ENCODE measurements at regions not wholly inside any gene's neighbourhood (a gene's known extent, or its start where the extent isn't known, plus 50 kb on each side); places are given as distances from the start of the nearest gene placed in this dataset.

- no peak overlapping the region for H3K27ac ChIP-seq (ENCODE audit: low read depth in 2 of 2, low read length in 1 of 2)
- 21 to 24% methylated on average over 20 of the region's 20 CpGs for WGBS, 2 donors
- H3K9me3 ChIP-seq (ENCODE audit: control insufficient read depth in 2 of 2, insufficient read depth in 1 of 2, low read depth in 1 of 2, low read length in 1 of 2): no peaks in the 10 kb centered on the region
- no peaks in the 10 kb centered on the region for H3K4me1 ChIP-seq (ENCODE audit: control insufficient read depth in 2 of 2, insufficient read depth in 2 of 2, low read length in 1 of 2)
- H3K27me3 ChIP-seq (ENCODE audit: control insufficient read depth in 1 of 2, insufficient read depth in 2 of 2, low read length in 2 of 2): no peaks in the 10 kb centered on the region
- no peaks in the 10 kb centered on the region for H3K36me3 ChIP-seq (ENCODE audit: control insufficient read depth in 2 of 2, insufficient read depth in 2 of 2, low read length in 1 of 2)
- H3K4me3 ChIP-seq (ENCODE audit: low read depth in 1 of 2, low read length in 2 of 2): no peak overlapping the region
These were observed 215.5 kb downstream of the AACS start for GRCh38 chr12:125280482-125281377.

GRCh38 chr12:125282921-125283320, 217.7 kb downstream of the AACS start:
- no peaks in the 10 kb centered on the region for H3K9me3 ChIP-seq (ENCODE audit: control insufficient read depth in 2 of 2, insufficient read depth in 1 of 2, low read depth in 1 of 2, low read length in 1 of 2)
- no peak overlapping the region for H3K4me3 ChIP-seq (ENCODE audit: low read depth in 1 of 2, low read length in 2 of 2)
- H3K36me3 ChIP-seq (ENCODE audit: control insufficient read depth in 2 of 2, insufficient read depth in 2 of 2, low read length in 1 of 2): no peaks in the 10 kb centered on the region
- no peaks in the 10 kb centered on the region for H3K4me1 ChIP-seq (ENCODE audit: control insufficient read depth in 2 of 2, insufficient read depth in 2 of 2, low read length in 1 of 2)
- 80 to 88% methylated on average over 7 of the region's 7 CpGs for WGBS, 2 donors
- no peaks in the 10 kb centered on the region for H3K27me3 ChIP-seq (ENCODE audit: control insufficient read depth in 1 of 2, insufficient read depth in 2 of 2, low read length in 2 of 2)
- H3K27ac ChIP-seq (ENCODE audit: low read depth in 2 of 2, low read length in 1 of 2): no peak overlapping the region

- no peak overlapping the region for H3K27ac ChIP-seq (ENCODE audit: low read depth in 2 of 2, low read length in 1 of 2)
- 78 to 84% methylated on average over 9 of the region's 9 CpGs for WGBS, 2 donors
- H3K4me3 ChIP-seq (ENCODE audit: low read depth in 1 of 2, low read length in 2 of 2): no peak overlapping the region
- no peaks in the 10 kb centered on the region for H3K27me3 ChIP-seq (ENCODE audit: control insufficient read depth in 1 of 2, insufficient read depth in 2 of 2, low read length in 2 of 2)
- H3K4me1 ChIP-seq (ENCODE audit: control insufficient read depth in 2 of 2, insufficient read depth in 2 of 2, low read length in 1 of 2): no peaks in the 10 kb centered on the region
- H3K9me3 ChIP-seq (ENCODE audit: control insufficient read depth in 2 of 2, insufficient read depth in 1 of 2, low read depth in 1 of 2, low read length in 1 of 2): no peaks in the 10 kb centered on the region
- no peaks in the 10 kb centered on the region for H3K36me3 ChIP-seq (ENCODE audit: control insufficient read depth in 2 of 2, insufficient read depth in 2 of 2, low read length in 1 of 2)
These were observed 218.3 kb downstream of the AACS start for GRCh38 chr12:125283521-125283920.

- Histone ChIP-seq H3K4me1 (ENCODE audit: control insufficient read depth in 2 of 2, insufficient read depth in 2 of 2, low read length in 1 of 2) (no peaks in the 10 kb centered on the region), H3K9me3 (ENCODE audit: control insufficient read depth in 2 of 2, insufficient read depth in 1 of 2, low read depth in 1 of 2, low read length in 1 of 2) (no peaks in the 10 kb centered on the region), H3K36me3 (ENCODE audit: control insufficient read depth in 2 of 2, insufficient read depth in 2 of 2, low read length in 1 of 2) (no peaks in the 10 kb centered on the region), H3K4me3 (ENCODE audit: low read depth in 1 of 2, low read length in 2 of 2) (no peak overlapping the region), H3K27me3 (ENCODE audit: control insufficient read depth in 1 of 2, insufficient read depth in 2 of 2, low read length in 2 of 2) (no peaks in the 10 kb centered on the region), H3K27ac (ENCODE audit: low read depth in 2 of 2, low read length in 1 of 2) (no peak overlapping the region)
- WGBS, 2 donors: 86 to 89% methylated on average over 5 of the region's 5 CpGs
These were observed 218.9 kb downstream of the AACS start for GRCh38 chr12:125284087-125284486.

GRCh38 chr12:125284945-125285685, 219.9 kb downstream of the AACS start:
- Histone ChIP-seq H3K4me1 (ENCODE audit: control insufficient read depth in 2 of 2, insufficient read depth in 2 of 2, low read length in 1 of 2) (no peaks in the 10 kb centered on the region), H3K4me3 (ENCODE audit: low read depth in 1 of 2, low read length in 2 of 2) (no peak overlapping the region), H3K36me3 (ENCODE audit: control insufficient read depth in 2 of 2, insufficient read depth in 2 of 2, low read length in 1 of 2) (no peaks in the 10 kb centered on the region), H3K27ac (ENCODE audit: low read depth in 2 of 2, low read length in 1 of 2) (no peak overlapping the region), H3K9me3 (ENCODE audit: control insufficient read depth in 2 of 2, insufficient read depth in 1 of 2, low read depth in 1 of 2, low read length in 1 of 2) (no peaks in the 10 kb centered on the region), H3K27me3 (ENCODE audit: control insufficient read depth in 1 of 2, insufficient read depth in 2 of 2, low read length in 2 of 2) (no peaks in the 10 kb centered on the region)
- 75 to 76% methylated on average over 7 of the region's 7 CpGs for WGBS, 2 donors

GRCh38 chr12:125286005-125286727, 220.9 kb downstream of the AACS start:
- Histone ChIP-seq H3K36me3 (ENCODE audit: control insufficient read depth in 2 of 2, insufficient read depth in 2 of 2, low read length in 1 of 2) (no peaks in the 10 kb centered on the region), H3K4me1 (ENCODE audit: control insufficient read depth in 2 of 2, insufficient read depth in 2 of 2, low read length in 1 of 2) (no peaks in the 10 kb centered on the region), H3K27ac (ENCODE audit: low read depth in 2 of 2, low read length in 1 of 2) (no peak overlapping the region), H3K4me3 (ENCODE audit: low read depth in 1 of 2, low read length in 2 of 2) (no peak overlapping the region), H3K9me3 (ENCODE audit: control insufficient read depth in 2 of 2, insufficient read depth in 1 of 2, low read depth in 1 of 2, low read length in 1 of 2) (no peaks in the 10 kb centered on the region), H3K27me3 (ENCODE audit: control insufficient read depth in 1 of 2, insufficient read depth in 2 of 2, low read length in 2 of 2) (no peaks in the 10 kb centered on the region)
- WGBS, 2 donors: 86 to 90% methylated on average over 7 of the region's 7 CpGs

GRCh38 chr12:125287155-125287847, 222.1 kb downstream of the AACS start:
- Histone ChIP-seq H3K9me3 (ENCODE audit: control insufficient read depth in 2 of 2, insufficient read depth in 1 of 2, low read depth in 1 of 2, low read length in 1 of 2) (no peaks in the 10 kb centered on the region), H3K27me3 (ENCODE audit: control insufficient read depth in 1 of 2, insufficient read depth in 2 of 2, low read length in 2 of 2) (no peaks in the 10 kb centered on the region), H3K36me3 (ENCODE audit: control insufficient read depth in 2 of 2, insufficient read depth in 2 of 2, low read length in 1 of 2) (no peaks in the 10 kb centered on the region), H3K27ac (ENCODE audit: low read depth in 2 of 2, low read length in 1 of 2) (no peak overlapping the region), H3K4me3 (ENCODE audit: low read depth in 1 of 2, low read length in 2 of 2) (no peak overlapping the region), H3K4me1 (ENCODE audit: control insufficient read depth in 2 of 2, insufficient read depth in 2 of 2, low read length in 1 of 2) (no peaks in the 10 kb centered on the region)
- WGBS, 2 donors: 60 to 69% methylated on average over 5 of the region's 5 CpGs

- Histone ChIP-seq H3K9me3 (ENCODE audit: control insufficient read depth in 2 of 2, insufficient read depth in 1 of 2, low read depth in 1 of 2, low read length in 1 of 2) (peaks cover 3 to 5% of the 10 kb centered on the region in 2 donors), H3K4me1 (ENCODE audit: control insufficient read depth in 2 of 2, insufficient read depth in 2 of 2, low read length in 1 of 2) (no peaks in the 10 kb centered on the region)
- 78 to 83% methylated on average over 7 of the region's 7 CpGs for WGBS, 2 donors
These were observed 224.0 kb downstream of the AACS start for GRCh38 chr12:125288931-125289928.

More at GRCh38 chr12:125288931-125289928, 224.0 kb downstream of the AACS start:
- no peak overlapping the region for H3K27ac ChIP-seq (ENCODE audit: low read depth in 2 of 2, low read length in 1 of 2)
- no peaks in the 10 kb centered on the region for H3K36me3 ChIP-seq (ENCODE audit: control insufficient read depth in 2 of 2, insufficient read depth in 2 of 2, low read length in 1 of 2)
- H3K4me3 ChIP-seq (ENCODE audit: low read depth in 1 of 2, low read length in 2 of 2): no peak overlapping the region
- no peaks in the 10 kb centered on the region for H3K27me3 ChIP-seq (ENCODE audit: control insufficient read depth in 1 of 2, insufficient read depth in 2 of 2, low read length in 2 of 2)
